ENCODE measurements at regions not wholly inside any gene's neighbourhood (a gene's known extent, or its start where the extent isn't known, plus 50 kb on each side); places are given as distances from the start of the nearest gene placed in this dataset.

DNA sequence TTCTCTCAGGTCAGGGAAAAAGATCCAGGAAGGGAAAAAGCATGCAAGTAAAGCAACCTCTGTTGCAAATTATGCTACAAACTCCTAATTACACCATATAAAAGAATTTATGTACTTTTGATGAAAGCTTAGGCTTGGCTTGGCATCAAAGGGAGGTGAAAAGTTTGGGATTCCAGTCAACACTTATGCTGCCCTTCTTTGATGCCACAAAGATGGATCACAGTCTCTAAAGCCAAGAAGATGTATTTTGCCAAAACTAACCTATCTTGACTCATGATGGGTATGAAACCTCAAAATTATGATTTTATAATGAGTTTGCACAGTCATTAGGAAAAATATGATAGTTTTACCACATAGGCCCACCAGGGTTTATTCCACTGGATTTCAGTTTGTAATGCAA is 101.0 kb upstream of the CCDC80 start:
- no peak overlapping the region for H2AFZ ChIP-seq (ENCODE audit: insufficient read depth, low read length, poor library complexity)
- no peak overlapping the region for H3K9ac ChIP-seq (ENCODE audit: low read length)
- no peak overlapping the region for H3K27ac ChIP-seq (ENCODE audit: low read depth, low read length)
- no peaks in the 10 kb centered on the region for H3K79me2 ChIP-seq (ENCODE audit: control insufficient read depth, insufficient read depth, low read length, poor library complexity)
- no peak overlapping the region for H4K12ac ChIP-seq (ENCODE audit: low read depth, low read length)
- H3K14ac ChIP-seq (ENCODE audit: low read length): no peak overlapping the region
- H3K36me3 ChIP-seq (ENCODE audit: control insufficient read depth in 1 of 2, insufficient read depth in 2 of 2, low read length in 2 of 2): no peaks in the 10 kb centered on the region
- H2AK5ac ChIP-seq (ENCODE audit: low read length): no peak overlapping the region
- H3K4me3 ChIP-seq (ENCODE audit: low read depth, low read length): no peak overlapping the region
- no peaks in the 10 kb centered on the region for H3K4me1 ChIP-seq (ENCODE audit: control insufficient read depth in 1 of 2, insufficient read depth in 2 of 2, low read length in 2 of 2)
- no peak overlapping the region for H4K8ac ChIP-seq (ENCODE audit: low read depth, low read length)
- H3K9me3 ChIP-seq (ENCODE audit: insufficient read depth, low read depth, low read length): no peaks in the 10 kb centered on the region
- H3K4me2 ChIP-seq (ENCODE audit: low read length): no peak overlapping the region
- no peak overlapping the region for H3K23ac ChIP-seq (ENCODE audit: low read length)
- DNase-seq: no peak
- H4K91ac ChIP-seq (ENCODE audit: low read depth, low read length): no peak overlapping the region
- no peak overlapping the region for H2BK5ac ChIP-seq (ENCODE audit: low read depth, low read length, poor library complexity)
- no peaks in the 10 kb centered on the region for H3K27me3 ChIP-seq (ENCODE audit: insufficient read depth, low read length)
- no peaks in the 10 kb centered on the region for H3K79me1 ChIP-seq (ENCODE audit: low read length)
- no peak overlapping the region for H3K4ac ChIP-seq (ENCODE audit: low read depth, low read length)
- H2BK12ac ChIP-seq (ENCODE audit: low read length): no peak overlapping the region
- no peak overlapping the region for H2BK120ac ChIP-seq (ENCODE audit: insufficient read depth, low read length, poor library complexity)
- H3K18ac ChIP-seq (ENCODE audit: low read length): no peak overlapping the region

DNA sequence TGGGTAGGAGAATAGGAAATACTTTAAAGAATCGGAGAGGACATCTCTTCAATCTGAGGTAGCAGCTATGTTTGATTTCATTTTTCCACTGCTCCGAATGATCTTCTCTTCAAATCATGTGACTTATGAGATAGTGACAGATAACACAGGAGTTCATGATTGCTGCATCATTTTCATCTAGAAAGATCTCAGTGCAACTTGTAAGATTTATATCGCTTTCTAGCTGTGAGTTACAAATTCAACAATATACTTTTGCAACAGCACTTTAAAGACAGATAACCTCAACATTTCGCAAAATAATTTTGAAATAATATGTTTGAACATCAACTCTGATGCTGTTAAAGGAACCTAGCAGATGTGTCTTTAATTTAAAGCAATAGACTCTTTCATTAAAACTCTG is 99.9 kb upstream of the CCDC80 start:
- Histone ChIP-seq H3K18ac (ENCODE audit: low read length) (no peak overlapping the region), H3K4me1 (ENCODE audit: control insufficient read depth in 1 of 2, insufficient read depth in 2 of 2, low read length in 2 of 2) (no peaks in the 10 kb centered on the region), H2AFZ (ENCODE audit: insufficient read depth, low read length, poor library complexity) (no peak overlapping the region), H3K4me2 (ENCODE audit: low read length) (no peak overlapping the region), H2BK120ac (ENCODE audit: insufficient read depth, low read length, poor library complexity) (no peak overlapping the region), H3K4me3 (ENCODE audit: low read depth, low read length) (no peak overlapping the region), H4K12ac (ENCODE audit: low read depth, low read length) (no peak overlapping the region), H3K14ac (ENCODE audit: low read length) (no peak overlapping the region), H4K91ac (ENCODE audit: low read depth, low read length) (no peak overlapping the region), H3K9me3 (ENCODE audit: insufficient read depth, low read depth, low read length) (no peaks in the 10 kb centered on the region), H2BK12ac (ENCODE audit: low read length) (no peak overlapping the region), H3K27me3 (ENCODE audit: insufficient read depth, low read length) (no peaks in the 10 kb centered on the region), H3K79me1 (ENCODE audit: low read length) (no peaks in the 10 kb centered on the region), H3K27ac (ENCODE audit: low read depth, low read length) (no peak overlapping the region), H3K36me3 (ENCODE audit: control insufficient read depth in 1 of 2, insufficient read depth in 2 of 2, low read length in 2 of 2) (no peaks in the 10 kb centered on the region), H4K8ac (ENCODE audit: low read depth, low read length) (no peak overlapping the region), H3K9ac (ENCODE audit: low read length) (no peak overlapping the region), H3K23ac (ENCODE audit: low read length) (no peak overlapping the region), H3K4ac (ENCODE audit: low read depth, low read length) (no peak overlapping the region), H3K79me2 (ENCODE audit: control insufficient read depth, insufficient read depth, low read length, poor library complexity) (no peaks in the 10 kb centered on the region), H2BK5ac (ENCODE audit: low read depth, low read length, poor library complexity) (no peak overlapping the region), H2AK5ac (ENCODE audit: low read length) (no peak overlapping the region)
- WGBS (ENCODE audit: extremely low coverage, insufficient coverage, insufficient read length): no CpG with 5 or more reads among the region's 4 CpGs
- no peak for DNase-seq

DNA sequence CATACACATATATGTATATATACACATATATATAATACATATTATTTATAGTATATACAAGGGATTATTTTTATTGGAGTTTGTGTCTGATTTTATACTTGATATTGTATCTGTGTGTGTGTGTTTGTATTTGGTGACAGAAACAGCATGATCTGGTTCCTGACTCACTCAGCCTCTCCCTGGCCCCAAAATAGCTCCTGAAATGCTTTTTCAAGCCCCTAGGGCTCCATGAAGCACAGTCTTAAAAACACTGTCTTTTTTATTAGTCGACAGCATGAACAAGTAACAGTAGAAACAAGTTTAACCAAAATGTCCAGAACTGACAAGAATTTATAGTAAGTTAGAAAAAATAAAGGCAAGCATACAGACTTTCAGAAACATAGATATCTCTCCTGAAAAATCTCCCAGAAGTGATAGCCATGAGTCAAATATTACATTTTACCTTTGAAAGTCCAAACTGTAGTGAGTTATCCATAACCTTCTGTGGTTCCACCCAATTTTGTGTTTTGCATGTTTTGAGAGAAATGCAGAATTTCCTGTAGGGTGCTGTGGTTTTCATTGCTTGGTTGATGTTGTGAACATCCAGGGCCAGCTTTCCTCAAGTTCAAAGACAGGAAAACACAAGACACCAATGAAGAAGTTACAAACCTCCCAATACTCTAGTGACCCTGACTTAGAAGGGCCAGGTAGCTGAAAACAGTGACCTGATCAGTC is 98.5 kb upstream of the CCDC80 start:
- WGBS (ENCODE audit: extremely low coverage, insufficient coverage, insufficient read length): no CpG with 5 or more reads among the region's 1 CpG
- peaks cover 2% of the 10 kb centered on the region for H3K9me3 ChIP-seq (ENCODE audit: insufficient read depth, low read depth, low read length)
- no peak overlapping the region for H3K14ac ChIP-seq (ENCODE audit: low read length)
- no peaks in the 10 kb centered on the region for H3K79me2 ChIP-seq (ENCODE audit: control insufficient read depth, insufficient read depth, low read length, poor library complexity)
- no peak overlapping the region for H2BK120ac ChIP-seq (ENCODE audit: insufficient read depth, low read length, poor library complexity)
- no peak overlapping the region for H3K4me2 ChIP-seq (ENCODE audit: low read length)
- no peaks in the 10 kb centered on the region for H3K27me3 ChIP-seq (ENCODE audit: insufficient read depth, low read length)
- H4K8ac ChIP-seq (ENCODE audit: low read depth, low read length): no peak overlapping the region
- H3K23ac ChIP-seq (ENCODE audit: low read length): no peak overlapping the region
- no peaks in the 10 kb centered on the region for H3K36me3 ChIP-seq (ENCODE audit: control insufficient read depth in 1 of 2, insufficient read depth in 2 of 2, low read length in 2 of 2)
- no peak overlapping the region for H2AFZ ChIP-seq (ENCODE audit: insufficient read depth, low read length, poor library complexity)
- peaks cover 2% of the 10 kb centered on the region for H3K79me1 ChIP-seq (ENCODE audit: low read length)
- DNase-seq: no peak
- no peak overlapping the region for H4K12ac ChIP-seq (ENCODE audit: low read depth, low read length)
- H3K27ac ChIP-seq (ENCODE audit: low read depth, low read length): no peak overlapping the region
- H2AK5ac ChIP-seq (ENCODE audit: low read length): no peak overlapping the region
- H2BK12ac ChIP-seq (ENCODE audit: low read length): no peak overlapping the region
- no peak overlapping the region for H2BK5ac ChIP-seq (ENCODE audit: low read depth, low read length, poor library complexity)
- no peak overlapping the region for H3K9ac ChIP-seq (ENCODE audit: low read length)
- no peak overlapping the region for H3K18ac ChIP-seq (ENCODE audit: low read length)
- H3K4me3 ChIP-seq (ENCODE audit: low read depth, low read length): no peak overlapping the region
- no peak overlapping the region for H4K91ac ChIP-seq (ENCODE audit: low read depth, low read length)
- H3K4me1 ChIP-seq (ENCODE audit: control insufficient read depth in 1 of 2, insufficient read depth in 2 of 2, low read length in 2 of 2): no peaks in the 10 kb centered on the region
- peak overlapping the region; percentile 37 for H3K4ac ChIP-seq (ENCODE audit: low read depth, low read length)

DNA sequence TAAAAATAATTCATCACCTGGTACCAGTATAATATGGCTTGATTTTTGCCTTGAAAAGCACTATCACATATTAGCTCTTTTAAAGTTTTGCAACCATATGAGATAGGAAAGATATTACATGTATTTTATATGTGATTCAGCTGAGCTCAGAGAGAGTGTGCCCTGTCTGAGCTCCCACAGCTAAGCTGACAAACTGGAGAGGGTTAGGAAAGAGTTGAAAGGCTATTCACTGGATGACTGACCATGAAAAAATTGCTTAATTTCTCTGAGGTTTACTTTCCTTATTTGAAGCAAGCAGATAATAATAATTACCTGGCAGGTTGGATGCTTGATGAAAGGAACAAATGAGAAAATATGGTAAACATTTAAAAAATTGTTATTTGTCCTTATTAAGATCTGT is 97.4 kb upstream of the CCDC80 start:
- H3K4me1 ChIP-seq (ENCODE audit: control insufficient read depth in 1 of 2, insufficient read depth in 2 of 2, low read length in 2 of 2): no peaks in the 10 kb centered on the region
- no peak overlapping the region for H3K4me3 ChIP-seq (ENCODE audit: low read depth, low read length)
- no peak overlapping the region for H4K12ac ChIP-seq (ENCODE audit: low read depth, low read length)
- no peak overlapping the region for H3K27ac ChIP-seq (ENCODE audit: low read depth, low read length)
- H2AFZ ChIP-seq (ENCODE audit: insufficient read depth, low read length, poor library complexity): no peak overlapping the region
- H2AK5ac ChIP-seq (ENCODE audit: low read length): no peak overlapping the region
- peaks cover 2% of the 10 kb centered on the region for H3K79me1 ChIP-seq (ENCODE audit: low read length)
- no peaks in the 10 kb centered on the region for H3K79me2 ChIP-seq (ENCODE audit: control insufficient read depth, insufficient read depth, low read length, poor library complexity)
- no peak overlapping the region for H2BK5ac ChIP-seq (ENCODE audit: low read depth, low read length, poor library complexity)
- H3K4me2 ChIP-seq (ENCODE audit: low read length): no peak overlapping the region
- no peak overlapping the region for H2BK120ac ChIP-seq (ENCODE audit: insufficient read depth, low read length, poor library complexity)
- H4K8ac ChIP-seq (ENCODE audit: low read depth, low read length): no peak overlapping the region
- H3K23ac ChIP-seq (ENCODE audit: low read length): no peak overlapping the region
- H3K9ac ChIP-seq (ENCODE audit: low read length): no peak overlapping the region
- peak in 1 of 2 donors; percentile 18 for DNase-seq
- no peak overlapping the region for H2BK12ac ChIP-seq (ENCODE audit: low read length)
- no peak overlapping the region for H4K91ac ChIP-seq (ENCODE audit: low read depth, low read length)
- peaks cover 2% of the 10 kb centered on the region for H3K9me3 ChIP-seq (ENCODE audit: insufficient read depth, low read depth, low read length)
- no peak overlapping the region for H3K18ac ChIP-seq (ENCODE audit: low read length)
- H3K36me3 ChIP-seq (ENCODE audit: control insufficient read depth in 1 of 2, insufficient read depth in 2 of 2, low read length in 2 of 2): no peaks in the 10 kb centered on the region
- H3K4ac ChIP-seq (ENCODE audit: low read depth, low read length): no peak overlapping the region
- H3K14ac ChIP-seq (ENCODE audit: low read length): no peak overlapping the region
- no peaks in the 10 kb centered on the region for H3K27me3 ChIP-seq (ENCODE audit: insufficient read depth, low read length)
